DND-41 (cell line): ENCODE measurements at regions not wholly inside any gene's neighbourhood (a gene's known extent, or its start where the extent isn't known, plus 50 kb on each side); places are given as distances from the start of the nearest gene placed in this dataset.

Source experiments
- ATAC-seq: fragments of 200-7000 bp; cut with Tn5 transposase; 3 replicates; pipeline ENCODE4 v1.9.1; 2021; ENCODE audit warnings: low read depth; ENCODE audit not compliant: insufficient read depth
- DNase-seq: peaks from one replicate; pipeline ENCODE4 v3.0.0-alpha.2; 2020
- H2AFZ ChIP-seq: 2 replicates; pipeline ENCODE4 v1.6.0; 2012; ENCODE audit warnings: low read depth, low read length
- H3K27ac ChIP-seq: 2 replicates; pipeline ENCODE4 v1.5.1; 2012; ENCODE audit warnings: low read length, inconsistent platforms
- H3K27me3 ChIP-seq: fragments of 200-600 bp; sonication (generic); 2 replicates; pipeline ENCODE4 v1.6.0; 2012; ENCODE audit warnings: low read length, mild to moderate bottlenecking, inconsistent platforms; ENCODE audit not compliant: insufficient read depth, poor library complexity
- H3K36me3 ChIP-seq: 2 replicates; pipeline ENCODE4 v1.5.1; 2012; ENCODE audit warnings: low read length, inconsistent platforms; ENCODE audit not compliant: insufficient read depth
- H3K4me1 ChIP-seq: 2 replicates; pipeline ENCODE4 v1.5.1; 2012; ENCODE audit warnings: mild to moderate bottlenecking, low read length; ENCODE audit not compliant: insufficient read depth
- H3K4me2 ChIP-seq: 2 replicates; pipeline ENCODE4 v1.6.0; 2012; ENCODE audit warnings: mild to moderate bottlenecking, moderate library complexity, low read length, inconsistent platforms; ENCODE audit not compliant: insufficient read depth
- H3K4me3 ChIP-seq, 2 experiments: fragments of 200-600 bp in 1 of 2; shearing (Covaris generic) in 1 of 2; 2 replicates each; pipeline ENCODE4 v1.5.1; 2012 to 2016; ENCODE audit warnings: inconsistent platforms in 2 of 2, low read length in 2 of 2, mild to moderate bottlenecking in 2 of 2, low read depth in 1 of 2, moderate library complexity in 1 of 2
- H3K79me2 ChIP-seq: 2 replicates; pipeline ENCODE4 v1.6.0; 2012; ENCODE audit warnings: low read length, inconsistent platforms; ENCODE audit not compliant: insufficient read depth
- H3K9ac ChIP-seq: 2 replicates; pipeline ENCODE4 v1.6.0; 2012; ENCODE audit warnings: low read depth, mild to moderate bottlenecking, inconsistent platforms, low read length, moderate library complexity
- H3K9me3 ChIP-seq: 2 replicates; pipeline ENCODE4 v1.5.1; 2012; ENCODE audit warnings: low read length, moderate library complexity, mild to moderate bottlenecking, inconsistent platforms; ENCODE audit not compliant: insufficient read depth, severe bottlenecking
- H4K20me1 ChIP-seq: 2 replicates; pipeline ENCODE4 v1.6.0; 2012; ENCODE audit warnings: low read length; ENCODE audit not compliant: insufficient read depth
- EZH2 ChIP-seq: IDR thresholded peaks from 3 replicates; pipeline ENCODE4 v1.6.1; 2012; ENCODE audit warnings: borderline replicate concordance, low read depth, mild to moderate bottlenecking, moderate library complexity, low read length, inconsistent platforms; ENCODE audit not compliant: severe bottlenecking
- TF ChIP-seq, protein P1 (sequence below): IDR thresholded peaks from 2 replicates; pipeline ENCODE4 v1.5.1; 2012; ENCODE audit warnings: borderline replicate concordance, low read length, moderate library complexity, mild to moderate bottlenecking; ENCODE audit not compliant: poor library complexity, severe bottlenecking; ENCODE audit errors: extremely low read depth

DNA sequence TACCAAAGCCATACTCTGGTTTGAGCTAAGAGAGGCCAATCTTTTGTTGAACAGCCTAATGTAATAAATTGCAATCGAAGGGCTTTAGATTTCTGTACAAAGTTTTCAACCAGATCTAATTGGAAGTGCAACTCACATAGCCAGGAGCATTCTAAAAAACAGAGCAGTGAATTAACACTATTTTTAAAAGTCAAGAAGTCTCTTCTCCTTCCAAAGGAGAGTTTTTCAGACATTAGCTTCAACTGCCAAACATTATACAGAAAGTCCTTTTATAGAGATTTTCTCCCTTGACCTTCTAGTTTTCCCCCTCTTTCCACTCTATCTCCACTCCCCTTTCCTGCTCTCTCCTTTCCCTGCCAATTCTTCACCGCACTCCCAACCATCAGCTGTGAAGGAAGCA, 259.6 kb downstream of the NOVA1 start:
- no peaks in the 10 kb centered on the region for H3K4me1 ChIP-seq
- no peak for ATAC-seq

GRCh38 chr14:26334288-26334687, 263.5 kb downstream of the NOVA1 start:
- DNase-seq = no peak
- no peak overlapping the region for H3K4me3 ChIP-seq
- no peak overlapping the region for H3K27ac ChIP-seq
- no peak overlapping the region for H3K9ac ChIP-seq
- H3K27me3 ChIP-seq = no peaks in the 10 kb centered on the region
- TF ChIP-seq, protein P1, sequence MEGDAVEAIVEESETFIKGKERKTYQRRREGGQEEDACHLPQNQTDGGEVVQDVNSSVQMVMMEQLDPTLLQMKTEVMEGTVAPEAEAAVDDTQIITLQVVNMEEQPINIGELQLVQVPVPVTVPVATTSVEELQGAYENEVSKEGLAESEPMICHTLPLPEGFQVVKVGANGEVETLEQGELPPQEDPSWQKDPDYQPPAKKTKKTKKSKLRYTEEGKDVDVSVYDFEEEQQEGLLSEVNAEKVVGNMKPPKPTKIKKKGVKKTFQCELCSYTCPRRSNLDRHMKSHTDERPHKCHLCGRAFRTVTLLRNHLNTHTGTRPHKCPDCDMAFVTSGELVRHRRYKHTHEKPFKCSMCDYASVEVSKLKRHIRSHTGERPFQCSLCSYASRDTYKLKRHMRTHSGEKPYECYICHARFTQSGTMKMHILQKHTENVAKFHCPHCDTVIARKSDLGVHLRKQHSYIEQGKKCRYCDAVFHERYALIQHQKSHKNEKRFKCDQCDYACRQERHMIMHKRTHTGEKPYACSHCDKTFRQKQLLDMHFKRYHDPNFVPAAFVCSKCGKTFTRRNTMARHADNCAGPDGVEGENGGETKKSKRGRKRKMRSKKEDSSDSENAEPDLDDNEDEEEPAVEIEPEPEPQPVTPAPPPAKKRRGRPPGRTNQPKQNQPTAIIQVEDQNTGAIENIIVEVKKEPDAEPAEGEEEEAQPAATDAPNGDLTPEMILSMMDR = no peak
- TF ChIP-seq EZH2 = no peak
- no peaks in the 10 kb centered on the region for H3K9me3 ChIP-seq
- H4K20me1 ChIP-seq = no peaks in the 10 kb centered on the region
- no peaks in the 10 kb centered on the region for H3K4me1 ChIP-seq
- no peak overlapping the region for H3K4me2 ChIP-seq
- no peak for ATAC-seq
- no peaks in the 10 kb centered on the region for H3K79me2 ChIP-seq
- no peak overlapping the region for H2AFZ ChIP-seq
- H3K36me3 ChIP-seq = no peaks in the 10 kb centered on the region

More for the DNA sequence above, 259.6 kb downstream of the NOVA1 start:
- Histone ChIP-seq H3K4me3 (no peak overlapping the region), H3K27me3 (no peaks in the 10 kb centered on the region), H3K27ac (no peak overlapping the region), H3K36me3 (no peaks in the 10 kb centered on the region), H3K4me2 (no peak overlapping the region), H3K79me2 (no peaks in the 10 kb centered on the region), H4K20me1 (no peaks in the 10 kb centered on the region), H3K9ac (no peak overlapping the region), H3K9me3 (no peaks in the 10 kb centered on the region), H2AFZ (no peak overlapping the region)
- TF ChIP-seq EZH2 = no peak
- TF ChIP-seq, protein P1 = no peak
- DNase-seq = no peak

- Histone ChIP-seq H3K27ac (no peak overlapping the region), H4K20me1 (no peaks in the 10 kb centered on the region), H2AFZ (no peak overlapping the region), H3K4me1 (no peaks in the 10 kb centered on the region), H3K27me3 (no peaks in the 10 kb centered on the region), H3K9me3 (no peaks in the 10 kb centered on the region), H3K4me2 (no peak overlapping the region), H3K36me3 (no peaks in the 10 kb centered on the region), H3K4me3 (no peak overlapping the region), H3K9ac (no peak overlapping the region), H3K79me2 (no peaks in the 10 kb centered on the region)
- ATAC-seq = no peak
- no peak for DNase-seq
- TF ChIP-seq, protein P1 = no peak
- TF ChIP-seq EZH2 = no peak
Measured at GRCh38 chr14:26332966-26333365, 264.9 kb downstream of the NOVA1 start.

DNA sequence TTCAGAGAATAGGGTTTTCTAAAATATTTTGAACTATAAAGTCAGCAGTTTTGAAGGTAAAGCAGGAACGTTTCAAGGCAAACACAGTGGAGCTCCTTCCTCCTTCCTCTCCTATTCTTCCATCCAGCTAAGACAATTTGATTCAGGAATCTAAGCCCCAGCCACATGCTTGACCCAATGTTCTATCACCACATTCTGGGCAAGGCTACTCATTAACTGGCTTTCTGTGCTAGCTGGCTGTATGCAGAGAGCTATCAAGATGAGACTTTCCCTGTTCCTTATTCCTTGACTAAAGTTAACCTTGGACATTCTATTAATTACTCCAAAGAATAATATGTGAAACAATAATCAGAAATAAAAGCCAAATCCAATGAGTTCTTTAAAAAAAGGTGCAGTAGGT, 266.9 kb downstream of the NOVA1 start:
- H4K20me1 ChIP-seq = no peaks in the 10 kb centered on the region
- H3K79me2 ChIP-seq = no peaks in the 10 kb centered on the region
- H3K4me1 ChIP-seq = no peaks in the 10 kb centered on the region
- ATAC-seq (no peak), DNase-seq (no peak)
- H3K36me3 ChIP-seq = no peaks in the 10 kb centered on the region
- no peaks in the 10 kb centered on the region for H3K27me3 ChIP-seq
- no peak overlapping the region for H3K27ac ChIP-seq
- no peak overlapping the region for H3K4me3 ChIP-seq
- no peaks in the 10 kb centered on the region for H3K9me3 ChIP-seq
- no peak overlapping the region for H3K4me2 ChIP-seq
- no peak overlapping the region for H3K9ac ChIP-seq
- TF ChIP-seq, protein P1 = no peak
- no peak for TF ChIP-seq EZH2
- no peak overlapping the region for H2AFZ ChIP-seq
